Stimulated activated CD8-positive, alpha-beta memory T cell treated with anti-CD3 and anti-CD28 coated beads, Interleukin-12 subunit alpha, Interleukin-12 subunit beta, amount 100 ng/mL, for 1 hour (primary cell): ENCODE measurements at regions not wholly inside any gene's neighbourhood (a gene's known extent, or its start where the extent isn't known, plus 50 kb on each side); places are given as distances from the start of the nearest gene placed in this dataset.

Source experiments
- DNase-seq: peaks from one replicate; pipeline ENCODE4 v3.0.0-alpha.2; 2020; ENCODE audit warnings: low read depth

DNA sequence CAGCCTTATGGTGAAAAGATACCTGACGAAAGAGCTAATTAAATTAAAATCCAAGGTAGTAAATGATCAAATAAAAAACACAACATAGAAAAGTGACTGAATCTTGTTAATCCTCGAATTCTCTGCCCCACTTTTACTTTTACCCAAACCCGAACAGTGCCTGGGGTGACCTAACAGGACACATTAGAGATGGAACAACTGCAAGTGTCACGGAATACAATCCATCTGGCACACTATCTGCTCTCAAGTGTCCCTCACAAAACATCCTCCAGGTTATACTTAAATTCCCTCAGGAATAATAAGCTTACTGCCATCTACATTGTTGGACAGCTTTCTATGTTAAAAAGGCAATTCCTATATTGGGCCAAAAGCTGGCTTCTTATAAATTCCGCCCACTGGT lies 236.3 kb upstream of the SLC14A2 start:
- no peak for DNase-seq

DNA sequence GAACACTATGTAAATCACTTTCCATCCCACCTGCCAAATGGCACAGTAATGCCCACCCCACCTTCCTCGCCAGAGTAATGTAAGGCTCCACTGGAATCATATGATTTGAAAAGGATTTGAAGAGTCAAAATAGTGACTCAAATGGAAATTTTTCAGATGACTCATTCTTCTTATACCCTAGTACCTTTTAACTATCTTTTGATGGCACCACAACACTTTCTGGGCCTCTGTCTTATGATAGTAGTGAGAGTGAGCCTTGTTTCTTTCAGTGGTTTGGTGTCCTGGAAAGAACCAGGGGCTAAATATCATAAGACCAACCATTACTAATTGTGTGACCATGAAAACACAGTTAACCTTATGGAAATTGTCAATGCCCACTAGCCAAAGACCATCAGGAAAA lies 235.4 kb upstream of the SLC14A2 start:
- no peak for DNase-seq

DNA sequence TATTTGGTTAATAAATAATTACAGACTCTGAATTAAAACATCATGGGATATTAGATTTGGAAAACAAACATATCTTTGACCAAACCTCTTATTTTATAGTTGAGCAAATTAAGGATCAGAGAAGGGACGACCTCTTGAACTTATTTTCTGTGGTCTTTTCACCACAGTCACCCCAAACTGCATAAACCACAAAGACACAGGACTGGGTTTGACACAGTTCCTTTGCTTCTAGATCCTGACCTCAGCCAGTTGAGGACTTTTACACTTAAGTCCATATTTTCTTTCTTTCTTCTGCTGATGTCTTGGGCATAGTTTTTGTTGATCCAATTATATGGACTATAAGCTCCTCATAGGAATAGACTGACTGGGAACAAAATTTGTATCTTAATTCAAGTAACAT lies 234.0 kb upstream of the SLC14A2 start:
- no peak for DNase-seq

DNA sequence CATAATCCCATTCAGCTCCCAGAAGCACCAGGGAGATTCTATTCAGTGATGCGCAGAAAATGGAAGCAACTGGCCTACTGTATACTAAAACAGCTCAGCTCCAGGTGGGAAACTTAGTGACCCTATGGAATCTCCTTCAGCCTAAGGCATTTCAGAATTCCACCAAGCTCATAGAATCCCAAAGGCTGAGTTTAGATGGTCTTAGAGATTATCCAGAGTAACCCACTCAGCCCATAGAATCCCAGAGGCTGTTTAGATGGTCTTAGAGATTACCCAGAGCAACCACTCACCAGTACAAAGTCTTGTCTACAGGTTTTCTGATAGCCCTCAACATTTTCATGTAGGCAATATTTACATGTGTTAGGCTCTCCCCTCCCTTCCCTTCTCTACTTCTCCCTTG lies 232.0 kb upstream of the SLC14A2 start:
- no peak for DNase-seq

GRCh38 chr18:45384137-45384961 lies 230.9 kb upstream of the SLC14A2 start:
- peak; percentile 4 for DNase-seq

DNA sequence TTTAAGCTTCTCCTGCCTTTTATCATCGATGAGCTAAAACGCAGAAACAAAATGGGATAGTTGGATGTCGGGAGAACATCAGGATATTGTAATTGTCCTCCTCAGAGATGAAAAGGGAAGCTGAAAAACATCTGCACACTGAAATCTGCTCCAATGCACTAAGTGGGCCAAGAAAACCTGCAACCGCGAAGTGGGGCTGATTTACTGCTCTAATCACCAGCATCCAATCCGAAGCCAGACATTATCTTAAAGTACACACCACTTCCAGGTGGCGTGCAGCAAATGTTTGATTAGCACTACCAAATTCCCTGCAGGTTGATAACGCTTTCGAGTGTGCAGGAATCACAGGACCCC lies 230.3 kb upstream of the SLC14A2 start:
- no peak for DNase-seq

DNA sequence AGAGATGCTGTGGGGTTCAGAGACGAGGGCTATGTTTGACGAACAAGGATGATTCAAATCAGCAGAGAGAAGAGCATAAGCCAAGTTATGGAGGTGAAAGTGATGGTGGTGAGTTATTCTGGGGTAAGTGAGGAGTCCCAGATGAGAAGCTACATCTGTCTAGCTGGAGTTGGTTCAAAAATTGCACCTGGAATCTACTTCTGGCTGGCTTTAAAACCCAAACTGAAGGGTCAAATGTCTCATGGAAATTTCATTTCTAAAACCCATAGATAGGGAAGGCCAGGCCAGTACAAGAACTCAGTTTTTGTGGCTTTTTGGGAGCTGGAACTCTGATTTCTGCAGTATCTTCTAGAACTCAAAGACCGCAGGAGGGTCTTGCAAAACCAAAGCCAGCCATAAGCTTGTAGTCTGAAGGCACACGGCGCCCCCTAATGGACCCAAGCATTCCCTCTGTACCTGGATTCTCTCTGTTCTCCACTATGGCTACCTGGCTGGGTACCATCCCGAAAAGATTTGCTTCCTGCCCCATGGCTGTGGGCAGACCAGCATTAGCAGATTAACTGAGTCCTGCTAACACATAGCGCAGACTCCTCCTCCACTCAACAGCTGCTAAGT lies 229.1 kb upstream of the SLC14A2 start:
- no peak for DNase-seq

DNA sequence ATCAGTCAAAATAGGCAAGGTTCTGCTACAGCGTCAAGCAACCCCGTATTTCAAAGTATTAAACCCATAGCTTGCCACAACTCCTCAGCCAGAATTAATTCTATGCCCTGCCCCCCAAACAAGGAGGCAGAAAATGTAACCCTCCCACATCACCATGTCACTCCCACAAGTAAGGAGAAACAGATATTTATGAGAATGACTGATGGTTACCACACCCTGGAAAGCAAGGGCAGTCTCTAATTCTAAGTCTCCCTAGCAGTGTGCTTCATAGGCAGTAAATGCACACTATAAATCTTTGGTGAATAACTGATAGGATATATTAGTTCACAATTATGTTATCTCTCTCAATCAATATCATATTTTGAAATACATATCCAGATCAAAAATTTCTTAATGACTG lies 228.0 kb upstream of the SLC14A2 start:
- DNase-seq: no peak

GRCh38 chr18:45398448-45398847 lies 216.8 kb upstream of the SLC14A2 start:
- no peak for DNase-seq

DNA sequence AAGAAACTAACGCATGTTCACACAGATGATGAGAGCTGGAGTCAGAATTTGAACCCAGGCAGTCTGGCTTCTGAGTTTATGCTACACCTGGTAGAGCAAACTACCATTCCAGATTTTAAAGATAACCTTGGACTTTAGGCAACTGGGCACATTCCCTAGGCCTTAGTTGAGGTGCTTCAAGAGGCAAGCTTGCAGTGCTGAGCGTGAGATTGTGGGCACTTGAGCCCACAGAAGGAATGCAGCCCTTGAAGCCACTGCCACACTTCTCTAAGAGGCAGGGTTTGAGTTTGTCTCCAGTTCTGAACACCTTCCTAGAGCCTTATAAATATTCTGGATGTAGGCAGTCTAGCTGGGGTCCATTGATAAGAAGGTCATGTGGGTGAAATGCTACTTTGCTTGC lies 216.1 kb upstream of the SLC14A2 start:
- no peak for DNase-seq

GRCh38 chr18:45399643-45400042 lies 215.6 kb upstream of the SLC14A2 start:
- DNase-seq: no peak

DNA sequence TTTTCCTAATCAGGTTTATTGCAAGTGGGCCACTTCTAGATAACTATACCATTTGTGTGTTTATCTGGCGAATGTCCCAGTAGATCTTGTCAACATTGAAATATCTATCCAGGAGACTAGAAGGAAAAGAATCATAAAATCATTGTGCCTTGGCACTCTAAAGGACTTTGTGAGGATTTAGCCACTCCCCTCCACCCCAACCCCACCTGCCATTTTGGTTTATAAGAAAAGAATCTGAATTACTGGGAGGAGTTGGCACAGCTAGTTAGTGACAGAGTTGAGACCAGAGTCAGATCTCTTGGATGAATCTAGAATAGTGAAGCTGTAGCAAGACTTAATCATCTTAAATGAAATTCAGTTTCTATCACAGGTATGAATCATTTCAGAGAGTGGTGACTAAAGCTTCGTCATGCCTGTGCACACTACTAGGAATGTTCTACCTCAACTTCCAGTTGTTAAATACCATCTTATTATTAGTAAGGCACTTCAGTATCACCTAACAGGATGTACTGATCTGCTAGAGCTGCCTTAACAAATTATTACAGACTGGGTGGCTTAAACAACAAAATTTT lies 212.7 kb upstream of the SLC14A2 start:
- DNase-seq: no peak

DNA sequence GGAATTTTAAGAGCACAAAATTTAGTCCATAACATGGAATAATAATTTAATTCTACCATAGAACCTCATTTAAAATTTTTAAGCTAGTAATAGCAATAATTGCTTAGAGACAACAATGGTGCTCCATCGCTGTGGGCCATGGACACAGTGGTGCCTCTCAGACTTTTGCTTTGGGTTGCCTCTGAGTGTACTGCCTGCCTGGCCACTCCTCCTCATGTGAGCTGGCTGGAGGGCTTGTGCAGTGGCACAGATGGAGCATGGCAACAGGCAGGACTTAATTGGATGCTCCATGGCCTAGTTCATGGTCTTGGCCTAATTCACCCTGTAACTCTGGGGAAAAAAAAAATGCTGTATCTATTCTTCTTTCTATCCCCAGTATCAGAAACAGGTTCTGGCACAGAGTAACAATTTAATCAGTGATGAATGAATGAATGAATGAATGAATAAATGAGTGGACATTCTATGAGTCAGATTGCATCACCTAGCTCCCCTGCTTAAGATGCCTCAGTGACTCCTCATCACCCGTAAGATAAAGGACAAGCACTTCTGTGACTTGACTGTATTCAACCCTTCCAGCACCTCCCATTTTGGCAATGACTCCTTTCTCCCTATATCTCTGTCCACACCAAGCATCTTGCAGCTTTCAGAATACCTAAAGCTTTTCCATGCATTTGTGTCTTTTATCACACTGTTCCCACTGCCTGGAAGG lies 211.8 kb upstream of the SLC14A2 start:
- no peak for DNase-seq

DNA sequence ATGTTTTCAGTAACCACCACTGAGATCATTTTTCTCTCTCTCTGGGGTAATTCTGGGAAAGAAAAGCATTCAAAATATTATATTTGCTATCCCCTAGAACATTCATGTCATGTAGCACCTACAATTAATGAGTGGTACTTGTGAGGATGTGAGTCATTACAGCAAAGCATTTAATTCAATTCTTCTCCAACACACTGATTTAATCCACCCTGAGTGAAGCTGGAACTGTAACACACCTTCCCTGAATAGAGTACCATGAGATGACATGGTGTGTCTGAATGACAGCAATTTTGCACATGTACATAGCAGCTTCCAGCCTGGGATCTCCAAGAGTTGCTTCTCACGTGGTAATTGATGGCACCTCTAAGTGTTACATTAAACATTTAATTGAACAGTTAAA lies 207.1 kb upstream of the SLC14A2 start:
- DNase-seq: no peak

- DNase-seq: no peak
These were observed 205.3 kb upstream of the SLC14A2 start for GRCh38 chr18:45409971-45410370.

- DNase-seq: no peak
These were observed 202.7 kb upstream of the SLC14A2 start for GRCh38 chr18:45412577-45412976.

GRCh38 chr18:45413180-45413836 lies 202.0 kb upstream of the SLC14A2 start:
- DNase-seq: no peak

DNA sequence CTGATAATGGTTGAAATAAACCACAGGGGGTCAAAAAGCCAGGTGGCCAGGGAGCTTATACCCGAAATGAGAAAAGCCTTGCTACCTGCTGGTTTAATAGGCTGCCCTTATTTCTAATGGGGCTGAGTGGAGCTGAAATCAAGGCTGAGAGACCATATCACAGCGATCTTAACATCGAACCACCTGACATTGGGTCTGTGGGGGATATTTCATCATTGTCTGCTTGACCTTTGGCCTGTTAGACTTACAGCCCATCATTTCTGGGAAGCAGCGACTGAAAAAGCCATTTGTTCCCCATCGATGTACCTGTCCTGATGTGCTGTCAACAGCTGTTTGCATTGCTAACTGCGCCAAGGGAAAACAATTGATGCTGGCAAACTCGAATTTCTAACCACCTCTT lies 199.7 kb upstream of the SLC14A2 start:
- no peak for DNase-seq

DNA sequence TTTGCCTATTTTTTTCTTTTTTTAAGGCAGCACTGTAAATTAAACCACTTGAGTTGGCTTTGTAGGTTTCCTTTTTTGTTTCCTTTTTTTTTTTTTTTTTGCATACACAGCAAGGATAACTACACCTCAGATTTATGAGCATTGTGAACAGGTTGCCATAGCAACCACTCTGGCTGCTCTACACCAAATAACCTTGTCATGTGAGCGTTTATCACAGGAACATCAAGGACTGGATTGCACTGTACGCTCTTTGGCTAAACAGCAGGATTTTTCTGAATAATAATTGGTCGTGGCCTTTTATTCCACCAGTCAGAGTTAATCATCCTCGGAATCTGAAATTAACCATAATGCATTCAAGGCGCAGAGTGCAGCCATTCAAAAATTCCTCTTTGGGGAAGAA lies 199.1 kb upstream of the SLC14A2 start:
- DNase-seq: no peak

DNA sequence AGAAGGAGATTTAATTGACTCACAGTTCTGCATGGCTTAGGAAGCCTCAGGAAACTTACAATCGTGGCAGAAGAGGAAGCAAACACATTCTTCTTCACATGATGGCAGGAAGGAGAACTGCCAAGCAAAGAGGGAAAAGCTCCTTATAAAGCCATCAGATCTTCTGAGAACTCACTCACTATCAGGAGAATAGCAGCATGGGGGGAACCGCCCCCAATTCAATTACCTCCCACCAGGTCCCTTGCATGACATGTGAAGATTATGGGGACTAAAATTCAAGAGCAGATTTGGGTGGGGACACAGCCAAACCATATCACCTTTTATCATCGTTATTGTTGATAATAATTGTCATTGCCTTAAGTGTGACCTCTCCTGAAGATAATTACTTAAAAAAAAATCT lies 197.9 kb upstream of the SLC14A2 start:
- DNase-seq: no peak

DNA sequence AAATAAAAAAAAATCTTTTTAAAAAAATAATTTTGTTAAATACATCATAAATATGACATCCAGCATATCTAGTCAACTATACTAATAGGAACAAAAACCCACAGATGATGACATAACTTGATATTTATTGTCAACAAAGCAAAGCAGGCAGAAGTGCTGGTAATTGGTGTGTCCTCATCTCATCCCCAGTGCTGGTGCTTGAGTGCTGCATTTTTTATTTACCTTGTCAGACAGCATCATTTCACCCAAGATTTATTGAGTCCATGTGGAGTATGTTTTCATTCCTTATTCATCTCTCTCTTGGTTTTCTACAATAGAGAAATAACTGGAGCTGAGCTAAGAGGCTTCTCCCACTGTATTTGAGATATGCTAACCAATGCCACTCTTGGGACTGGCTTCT lies 191.6 kb upstream of the SLC14A2 start:
- no peak for DNase-seq

GRCh38 chr18:45430041-45430440 lies 185.2 kb upstream of the SLC14A2 start:
- DNase-seq: no peak

DNA sequence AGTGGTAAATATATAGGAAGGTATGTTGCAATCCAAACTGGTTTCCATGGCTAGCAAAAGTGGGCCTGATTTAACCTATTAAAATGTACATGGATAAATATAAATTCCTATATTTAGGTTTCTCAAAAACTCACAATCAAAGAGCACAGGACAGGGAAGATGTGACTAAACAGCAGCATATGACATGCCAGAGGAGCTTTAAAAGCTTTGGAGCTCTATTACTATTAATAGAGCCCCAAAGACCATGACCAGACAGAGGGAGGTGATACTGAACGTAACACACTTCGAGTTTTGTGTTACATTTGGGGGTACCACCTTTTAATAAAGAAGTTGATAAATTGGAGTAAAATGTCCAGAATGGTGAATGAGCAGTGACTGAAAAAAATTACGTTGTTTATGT lies 179.5 kb upstream of the SLC14A2 start:
- no peak for DNase-seq
